A549 (cell line): ENCODE measurements at regions not wholly inside any gene's neighbourhood (a gene's known extent, or its start where the extent isn't known, plus 50 kb on each side); places are given as distances from the start of the nearest gene placed in this dataset.

ENCODE experiments used
- ATAC-seq, 2 experiments: fragments of 200-7000 bp in 1 of 2; fragments of >200 bp in 1 of 2; cut with Nextera tagmentation in 1 of 2; cut with Tn5 transposase in 1 of 2; 3 replicates each; pipeline versions ENCODE4 v1.8.0 to v1.9.1; 2018 to 2020; ENCODE audit warnings: mild to moderate bottlenecking in 1 of 2, moderate library complexity in 1 of 2
- CTCF ChIA-PET: fragments of 300-600 bp; sonication (Branson Sonifier 250); formaldehyde crosslinking; extraction: SDS; loops from one replicate; lab custom pipeline; 2021; ENCODE audit warnings: antibody characterized with exemption, inconsistent platforms; lab: Yijun Ruan, JAX
- POLR2A ChIA-PET: fragments of 350-600 bp; formaldehyde crosslinking; extraction: SDS; loops from one replicate; lab custom pipeline; 2021; ENCODE audit warnings: antibody characterized with exemption, inconsistent platforms; lab: Yijun Ruan, JAX
- DNase-seq, 2 experiments: peaks; one replicate each; pipeline versions ENCODE4 v3.0.0 to v3.0.0-alpha.2; 2011 to 2016; ENCODE audit warnings: low read depth in 1 of 2, low spot score in 1 of 2
- FAIRE-seq: peaks from 2 replicates; lab custom pipeline; 2011; peaks lifted over from hg19 to GRCh38; lab: Jason Lieb, UNC
- H3K27ac ChIP-seq, 2 experiments: fragments of >200 bp; sonication (Bioruptor Twin); formaldehyde crosslinking; 3 replicates each; pipeline ENCODE4 v1.5.1; 2016 to 2017
- H3K4me1 ChIP-seq: fragments of >200 bp; sonication (Bioruptor Twin); formaldehyde crosslinking; 3 replicates; pipeline ENCODE4 v1.6.1; 2016
- H3K4me2 ChIP-seq: fragments of >200 bp; sonication (Bioruptor Twin); formaldehyde crosslinking; 3 replicates; pipeline ENCODE4 v1.6.1; 2016
- H3K4me3 ChIP-seq: fragments of >200 bp; sonication (Bioruptor Twin); formaldehyde crosslinking; 3 replicates; pipeline ENCODE4 v1.5.1; 2016
- H3K9me3 ChIP-seq: fragments of >200 bp; sonication (Bioruptor Twin); formaldehyde crosslinking; 3 replicates; pipeline ENCODE4 v1.6.1; 2016
- CBX2 ChIP-seq: fragments of 200-600 bp; sonication (generic); IDR thresholded peaks from 2 replicates; pipeline ENCODE4 v1.6.1; 2016; ENCODE audit warnings: low read depth, mild to moderate bottlenecking, borderline replicate concordance
- CBX8 ChIP-seq: fragments of 200-600 bp; sonication (generic); IDR thresholded peaks from 2 replicates; pipeline ENCODE4 v1.6.1; 2016
- CHD2 ChIP-seq: fragments of 150-350 bp; IDR thresholded peaks from 2 replicates; pipeline ENCODE4 v1.6.1; 2014; ENCODE audit warnings: low read length; ENCODE audit not compliant: partially characterized antibody
- CHD4 ChIP-seq: fragments of 200-600 bp; sonication (generic); IDR thresholded peaks from 2 replicates; pipeline ENCODE4 v1.6.1; 2016; ENCODE audit warnings: antibody characterized with exemption, mild to moderate bottlenecking, borderline replicate concordance
- FOSB ChIP-seq: fragments of 250-450 bp; sonication (Bioruptor Pico); IDR thresholded peaks from 2 replicates; pipeline ENCODE4 v1.5.0; 2020; ENCODE audit warnings: mild to moderate bottlenecking, moderate library complexity
- FOSL2 ChIP-seq, 2 experiments: fragments of 450-650 bp in 1 of 2; fragments of >200 bp in 1 of 2; sonication (Bioruptor Twin) in 1 of 2; formaldehyde crosslinking; IDR thresholded peaks; 2 replicates each; pipeline versions ENCODE4 v1.5.0 to v1.6.1; 2016 to 2020; ENCODE audit warnings: mild to moderate bottlenecking in 1 of 2, moderate library complexity in 1 of 2
- FOXS1 ChIP-seq: fragments of 250-450 bp; sonication (Bioruptor Pico); IDR thresholded peaks from 2 replicates; pipeline ENCODE4 v1.5.0; 2020; ENCODE audit warnings: mild to moderate bottlenecking, moderate library complexity
- HDAC2 ChIP-seq: fragments of 200-600 bp; sonication (generic); IDR thresholded peaks from 2 replicates; pipeline ENCODE4 v1.6.1; 2016
- HEYL ChIP-seq: fragments of 250-450 bp; sonication (Bioruptor Pico); IDR thresholded peaks from 2 replicates; pipeline ENCODE4 v1.8.0; 2021; ENCODE audit warnings: mild to moderate bottlenecking, moderate library complexity
- HOXA7 ChIP-seq: fragments of 250-450 bp; sonication (Bioruptor Pico); IDR thresholded peaks from 2 replicates; pipeline ENCODE4 v1.5.0; 2020; ENCODE audit warnings: mild to moderate bottlenecking, moderate library complexity
- JUN ChIP-seq, 2 experiments: fragments of >200 bp; sonication (Bioruptor Twin); formaldehyde crosslinking; IDR thresholded peaks; 2 replicates in 1 of 2; 3 replicates in 1 of 2; pipeline ENCODE4 v1.6.1; 2016 to 2017
- JUNB ChIP-seq: fragments of >200 bp; sonication (Bioruptor Twin); formaldehyde crosslinking; IDR thresholded peaks from 2 replicates; pipeline ENCODE4 v1.6.1; 2016
- MAFK ChIP-seq: fragments of 450-650 bp; IDR thresholded peaks from 2 replicates; pipeline ENCODE4 v1.6.1; 2014; ENCODE audit not compliant: partially characterized antibody
- MAZ ChIP-seq: fragments of 150-350 bp; IDR thresholded peaks from 2 replicates; pipeline ENCODE4 v1.6.1; 2014; ENCODE audit warnings: antibody characterized with exemption, low read depth, low read length, borderline replicate concordance
- NFE2L2 ChIP-seq: fragments of 150-350 bp; conservative IDR thresholded peaks from 2 replicates; pipeline ENCODE4 v1.6.1; 2014; ENCODE audit warnings: low read length
- PHF8 ChIP-seq: fragments of 200-600 bp; sonication (generic); IDR thresholded peaks from 2 replicates; pipeline ENCODE4 v1.6.1; 2016; ENCODE audit warnings: low read depth, mild to moderate bottlenecking, antibody characterized with exemption, moderate library complexity, borderline replicate concordance
- RAD21 ChIP-seq, 2 experiments: fragments of >200 bp in 1 of 2; sonication (Bioruptor Twin) in 1 of 2; formaldehyde crosslinking in 1 of 2; IDR thresholded peaks in 1 of 2; conservative IDR thresholded peaks in 1 of 2; 2 replicates in 1 of 2; 3 replicates in 1 of 2; pipeline ENCODE4 v1.6.1; 2012 to 2018; ENCODE audit warnings: inconsistent platforms in 1 of 2
- RNF2 ChIP-seq: fragments of 200-600 bp; sonication (generic); IDR thresholded peaks from 2 replicates; pipeline ENCODE4 v1.6.1; 2016; ENCODE audit warnings: low read depth, mild to moderate bottlenecking, antibody characterized with exemption, moderate library complexity, borderline replicate concordance
- SREBF2 ChIP-seq: fragments of 450-650 bp; IDR thresholded peaks from 2 replicates; pipeline ENCODE4 v1.6.1; 2014; ENCODE audit warnings: mild to moderate bottlenecking, moderate library complexity
- TP53 ChIP-seq: fragments of 250-450 bp; sonication (Bioruptor Pico); IDR thresholded peaks from 2 replicates; pipeline ENCODE4 v1.5.0; 2021; ENCODE audit warnings: mild to moderate bottlenecking, moderate library complexity
- ZFP36 ChIP-seq: fragments of 450-650 bp; IDR thresholded peaks from 2 replicates; pipeline ENCODE4 v1.6.1; 2014; ENCODE audit warnings: borderline replicate concordance; ENCODE audit not compliant: partially characterized antibody
- ZNF302 ChIP-seq: fragments of 250-450 bp; sonication (Bioruptor Pico); IDR thresholded peaks from 2 replicates; pipeline ENCODE4 v1.9.0; 2021; ENCODE audit warnings: inconsistent platforms, mild to moderate bottlenecking, moderate library complexity
- WGBS: methylation state at CpG from one replicate; pipeline ENCODE4 v1.1.6; 2017; ENCODE audit errors: missing lambda C conversion rate; 5-methylcytosine and 5-hydroxymethylcytosine counted together
- TF ChIP-seq, protein P1 (sequence below): fragments of 150-350 bp; IDR thresholded peaks from 2 replicates; pipeline ENCODE4 v1.6.1; 2014; ENCODE audit warnings: low read depth, mild to moderate bottlenecking, low read length
- TF ChIP-seq, protein P2 (sequence below): fragments of >200 bp; sonication (Bioruptor Twin); formaldehyde crosslinking; IDR thresholded peaks from 3 replicates; pipeline ENCODE4 v1.6.1; 2016
- TF ChIP-seq, protein P3 (sequence below): IDR thresholded peaks from 2 replicates; pipeline ENCODE4 v1.6.1; 2012
- TF ChIP-seq, protein P4 (sequence below): IDR thresholded peaks from 2 replicates; pipeline ENCODE4 v1.6.1; 2012; ENCODE audit warnings: low read depth, borderline replicate concordance

DNA sequence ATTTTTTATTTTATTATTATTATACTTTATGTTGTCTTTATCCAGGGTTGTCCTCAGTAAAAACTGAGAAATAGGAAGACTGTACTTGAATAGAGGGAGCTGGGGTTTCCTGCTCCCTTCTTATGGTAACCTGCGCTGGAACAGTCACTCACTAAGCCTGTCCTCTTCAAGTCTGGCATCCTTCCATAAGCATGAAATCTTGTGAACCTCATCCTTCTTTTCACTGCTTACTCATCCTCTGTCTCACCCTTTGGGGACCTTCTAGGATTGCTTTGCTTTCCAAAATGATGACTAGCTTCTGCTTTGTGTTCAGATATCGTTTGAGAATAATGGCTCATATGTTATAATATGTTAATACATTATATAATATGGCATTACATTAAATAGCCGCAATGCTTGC is 90.6 kb downstream of the C6orf118 start:
- FAIRE-seq: no peak
- TF ChIP-seq, protein P1, sequence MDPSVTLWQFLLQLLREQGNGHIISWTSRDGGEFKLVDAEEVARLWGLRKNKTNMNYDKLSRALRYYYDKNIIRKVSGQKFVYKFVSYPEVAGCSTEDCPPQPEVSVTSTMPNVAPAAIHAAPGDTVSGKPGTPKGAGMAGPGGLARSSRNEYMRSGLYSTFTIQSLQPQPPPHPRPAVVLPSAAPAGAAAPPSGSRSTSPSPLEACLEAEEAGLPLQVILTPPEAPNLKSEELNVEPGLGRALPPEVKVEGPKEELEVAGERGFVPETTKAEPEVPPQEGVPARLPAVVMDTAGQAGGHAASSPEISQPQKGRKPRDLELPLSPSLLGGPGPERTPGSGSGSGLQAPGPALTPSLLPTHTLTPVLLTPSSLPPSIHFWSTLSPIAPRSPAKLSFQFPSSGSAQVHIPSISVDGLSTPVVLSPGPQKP: no peak
- TF ChIP-seq PHF8 (no peak), HDAC2 (no peak), TP53 (CRISPR knock-in tag) (no peak), CBX2 (no peak)
- TF ChIP-seq, protein P2, sequence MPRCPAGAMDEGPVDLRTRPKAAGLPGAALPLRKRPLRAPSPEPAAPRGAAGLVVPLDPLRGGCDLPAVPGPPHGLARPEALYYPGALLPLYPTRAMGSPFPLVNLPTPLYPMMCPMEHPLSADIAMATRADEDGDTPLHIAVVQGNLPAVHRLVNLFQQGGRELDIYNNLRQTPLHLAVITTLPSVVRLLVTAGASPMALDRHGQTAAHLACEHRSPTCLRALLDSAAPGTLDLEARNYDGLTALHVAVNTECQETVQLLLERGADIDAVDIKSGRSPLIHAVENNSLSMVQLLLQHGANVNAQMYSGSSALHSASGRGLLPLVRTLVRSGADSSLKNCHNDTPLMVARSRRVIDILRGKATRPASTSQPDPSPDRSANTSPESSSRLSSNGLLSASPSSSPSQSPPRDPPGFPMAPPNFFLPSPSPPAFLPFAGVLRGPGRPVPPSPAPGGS: no peak
- Histone ChIP-seq H3K9me3 (no peaks in the 10 kb centered on the region), H3K4me1 (no peaks in the 10 kb centered on the region), H3K4me3 (no peak overlapping the region), H3K4me2 (no peak overlapping the region), H3K27ac (no peak overlapping the region)
- no peak for ATAC-seq
- POLR2A ChIA-PET: no interaction called here
- 8% methylated on average over 3 of the region's 3 CpGs for WGBS
- CTCF ChIA-PET: interaction anchor here (1.1 kb wide), 1 partner anchor 14 kb away, joined by 3 read pairs; no protein-coding TSS in a partner anchor
- DNase-seq: no peak

DNA sequence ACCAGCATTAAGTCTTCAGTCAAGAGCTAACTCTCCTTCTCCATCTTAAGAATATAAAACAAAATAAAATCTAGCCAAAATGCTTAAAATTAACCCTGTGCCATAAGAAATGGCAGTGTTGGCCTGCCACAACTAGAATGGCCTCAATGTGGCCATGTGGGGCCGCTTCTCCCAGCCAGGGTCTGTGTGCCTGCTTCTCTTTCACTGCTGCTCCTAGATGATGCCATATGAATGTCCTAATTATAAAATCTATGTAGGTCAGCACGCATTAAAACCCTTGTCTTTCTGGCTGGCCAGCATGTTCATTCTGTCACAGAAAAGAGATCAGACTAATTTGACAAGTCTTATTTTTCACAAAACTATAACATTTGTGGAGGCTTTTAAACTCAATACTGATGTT is 102.6 kb downstream of the C6orf118 start:
- FAIRE-seq (no peak), DNase-seq (no peak)
- ChIA-PET CTCF (no interaction called here), POLR2A (no interaction called here)
- Histone ChIP-seq H3K9me3 (no peaks in the 10 kb centered on the region), H3K4me3 (no peak overlapping the region), H3K4me1 (no peaks in the 10 kb centered on the region), H3K4me2 (no peak overlapping the region)
- 37% methylated on average over 2 of the region's 2 CpGs for WGBS
- TF ChIP-seq FOSL2 (IDR thresholded peaks at IDR 0.05) (no peak), FOSL2 (CRISPR knock-in tag; IDR thresholded peaks at IDR 0.05) (no peak), CHD2 (no peak), HEYL (CRISPR knock-in tag) (no peak), RAD21 (conservative IDR thresholded peaks at IDR 0.05 in 1 of 2, IDR thresholded peaks at IDR 0.05 in 1 of 2) (no peak), NFE2L2 (no peak), CBX8 (no peak), MAFK (no peak)
- TF ChIP-seq, protein P3, sequence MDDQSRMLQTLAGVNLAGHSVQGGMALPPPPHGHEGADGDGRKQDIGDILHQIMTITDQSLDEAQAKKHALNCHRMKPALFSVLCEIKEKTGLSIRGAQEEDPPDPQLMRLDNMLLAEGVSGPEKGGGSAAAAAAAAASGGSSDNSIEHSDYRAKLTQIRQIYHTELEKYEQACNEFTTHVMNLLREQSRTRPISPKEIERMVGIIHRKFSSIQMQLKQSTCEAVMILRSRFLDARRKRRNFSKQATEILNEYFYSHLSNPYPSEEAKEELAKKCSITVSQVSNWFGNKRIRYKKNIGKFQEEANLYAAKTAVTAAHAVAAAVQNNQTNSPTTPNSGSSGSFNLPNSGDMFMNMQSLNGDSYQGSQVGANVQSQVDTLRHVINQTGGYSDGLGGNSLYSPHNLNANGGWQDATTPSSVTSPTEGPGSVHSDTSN: no peak
- TF ChIP-seq, all 56 proteins: peak for 0
- no peak overlapping the region for H3K27ac ChIP-seq
- no peak for ATAC-seq

DNA sequence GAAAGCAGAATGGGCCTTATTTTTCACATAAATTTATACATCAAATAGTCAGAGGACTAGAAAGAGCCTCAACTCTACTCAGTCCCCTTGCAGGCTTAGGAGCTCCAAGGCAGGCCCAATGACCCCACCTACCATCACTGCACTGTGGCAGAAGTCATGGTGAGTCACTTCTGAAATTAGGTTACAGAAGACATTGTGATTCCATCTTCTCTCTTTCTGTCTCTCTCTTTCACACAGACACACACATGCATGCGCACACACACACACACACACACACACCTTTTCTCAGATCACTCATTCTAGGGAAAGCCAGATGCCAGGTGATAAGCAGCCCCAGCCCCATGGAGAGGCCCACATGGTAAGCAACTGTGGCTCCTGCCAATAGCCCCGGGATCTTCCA is 103.8 kb downstream of the C6orf118 start:
- no peak overlapping the region for H3K27ac ChIP-seq
- no peaks in the 10 kb centered on the region for H3K4me1 ChIP-seq
- WGBS: 91% methylated on average over 1 of the region's 2 CpGs
- no peak for TF ChIP-seq ZNF302 (CRISPR knock-in tag)
- no peak for TF ChIP-seq JUN (IDR thresholded peaks at IDR 0.05)
- TF ChIP-seq RNF2: no peak
- no peak for TF ChIP-seq FOXS1 (CRISPR knock-in tag)
- no peak for TF ChIP-seq JUNB
- no peak for TF ChIP-seq SREBF2
- TF ChIP-seq HOXA7 (CRISPR knock-in tag): no peak
- TF ChIP-seq ZFP36: no peak
- TF ChIP-seq FOSB (CRISPR knock-in tag): no peak
- TF ChIP-seq NFE2L2: no peak
- TF ChIP-seq RAD21 (conservative IDR thresholded peaks at IDR 0.05 in 1 of 2, IDR thresholded peaks at IDR 0.05 in 1 of 2): no peak
- no peak for TF ChIP-seq MAZ
- TF ChIP-seq, protein P4, sequence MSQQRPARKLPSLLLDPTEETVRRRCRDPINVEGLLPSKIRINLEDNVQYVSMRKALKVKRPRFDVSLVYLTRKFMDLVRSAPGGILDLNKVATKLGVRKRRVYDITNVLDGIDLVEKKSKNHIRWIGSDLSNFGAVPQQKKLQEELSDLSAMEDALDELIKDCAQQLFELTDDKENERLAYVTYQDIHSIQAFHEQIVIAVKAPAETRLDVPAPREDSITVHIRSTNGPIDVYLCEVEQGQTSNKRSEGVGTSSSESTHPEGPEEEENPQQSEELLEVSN: no peak
- TF ChIP-seq CHD4: no peak
- TF ChIP-seq HDAC2: no peak
- TF ChIP-seq, all 56 proteins: peak for 0
- POLR2A ChIA-PET: no interaction called here
- DNase-seq (no peak), FAIRE-seq (no peak), ATAC-seq (no peak)
- H3K4me3 ChIP-seq: no peak overlapping the region
- H3K9me3 ChIP-seq: no peaks in the 10 kb centered on the region
- CTCF ChIA-PET: no interaction called here
- no peak overlapping the region for H3K4me2 ChIP-seq
